ENCODE measurements at regions not wholly inside any gene's neighbourhood (a gene's known extent, or its start where the extent isn't known, plus 50 kb on each side); places are given as distances from the start of the nearest gene placed in this dataset.

DNA sequence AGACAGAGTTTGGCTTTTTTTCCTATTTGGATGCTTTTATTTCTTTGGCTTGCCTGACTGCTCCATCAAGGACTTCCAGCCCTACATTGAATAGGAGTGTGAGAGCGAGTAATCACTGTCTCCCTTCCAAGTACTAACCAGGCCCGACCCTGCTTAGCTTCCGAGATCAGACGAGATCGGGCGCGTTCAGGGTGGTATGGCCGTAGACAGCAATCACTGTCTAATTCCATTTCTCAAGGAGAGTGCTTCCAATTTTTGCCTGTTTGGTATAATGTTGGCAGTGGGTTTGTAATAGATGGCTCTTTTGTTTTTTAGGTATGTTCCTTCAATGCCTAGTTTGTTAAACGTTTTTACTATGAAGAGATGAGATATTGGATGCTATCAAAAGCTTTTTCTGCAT lies 125.0 kb upstream of the PEX5L start:
- ATAC-seq (no peak), DNase-seq (no peak)
- Histone ChIP-seq H3K4me1 (no peaks in the 10 kb centered on the region), H3K27me3 (no peaks in the 10 kb centered on the region), H3K36me3 (no peaks in the 10 kb centered on the region), H3K4me3 (no peak overlapping the region), H3K9me3 (no peaks in the 10 kb centered on the region), H3K27ac (no peak overlapping the region)
- in situ Hi-C loops (cut with MboI; ENCODE audit: low sequenced_read_pairs in 4 of 4) (no loop called here), intact Hi-C loops (cut with DNase I; ENCODE audit: low total_unique reads) (no loop called here)
- TF ChIP-seq POLR2A (IDR thresholded peaks at IDR 0.05) = no peak
- TF ChIP-seq, protein P1, sequence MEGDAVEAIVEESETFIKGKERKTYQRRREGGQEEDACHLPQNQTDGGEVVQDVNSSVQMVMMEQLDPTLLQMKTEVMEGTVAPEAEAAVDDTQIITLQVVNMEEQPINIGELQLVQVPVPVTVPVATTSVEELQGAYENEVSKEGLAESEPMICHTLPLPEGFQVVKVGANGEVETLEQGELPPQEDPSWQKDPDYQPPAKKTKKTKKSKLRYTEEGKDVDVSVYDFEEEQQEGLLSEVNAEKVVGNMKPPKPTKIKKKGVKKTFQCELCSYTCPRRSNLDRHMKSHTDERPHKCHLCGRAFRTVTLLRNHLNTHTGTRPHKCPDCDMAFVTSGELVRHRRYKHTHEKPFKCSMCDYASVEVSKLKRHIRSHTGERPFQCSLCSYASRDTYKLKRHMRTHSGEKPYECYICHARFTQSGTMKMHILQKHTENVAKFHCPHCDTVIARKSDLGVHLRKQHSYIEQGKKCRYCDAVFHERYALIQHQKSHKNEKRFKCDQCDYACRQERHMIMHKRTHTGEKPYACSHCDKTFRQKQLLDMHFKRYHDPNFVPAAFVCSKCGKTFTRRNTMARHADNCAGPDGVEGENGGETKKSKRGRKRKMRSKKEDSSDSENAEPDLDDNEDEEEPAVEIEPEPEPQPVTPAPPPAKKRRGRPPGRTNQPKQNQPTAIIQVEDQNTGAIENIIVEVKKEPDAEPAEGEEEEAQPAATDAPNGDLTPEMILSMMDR (IDR thresholded peaks at IDR 0.05 in 4 of 5, conservative IDR thresholded peaks at IDR 0.05 in 1 of 5) = no peak

DNA sequence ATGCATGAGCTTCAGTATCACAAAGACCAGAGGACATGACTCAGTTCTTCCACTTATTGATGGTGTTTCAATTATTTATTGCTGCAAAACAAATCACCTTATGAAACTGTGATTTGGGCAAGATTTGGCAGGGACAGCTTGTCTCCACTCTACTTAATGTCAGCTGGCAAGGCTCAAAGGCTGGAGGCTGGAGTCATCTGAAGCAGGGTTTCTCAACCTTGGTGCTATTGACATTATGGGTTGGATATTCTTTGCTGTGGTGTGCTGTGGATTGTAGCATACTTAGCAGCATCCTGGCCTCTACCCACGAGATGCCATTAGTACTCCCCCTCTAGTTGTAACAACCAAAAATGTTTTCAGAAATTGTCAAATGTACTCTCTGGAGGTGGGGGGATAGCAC lies 138.8 kb upstream of the PEX5L start:
- Histone ChIP-seq H3K27ac (no peak overlapping the region), H3K36me3 (no peaks in the 10 kb centered on the region), H3K27me3 (no peaks in the 10 kb centered on the region), H3K4me3 (no peak overlapping the region), H3K9me3 (no peaks in the 10 kb centered on the region), H3K4me1 (no peaks in the 10 kb centered on the region)
- ATAC-seq (no peak), DNase-seq (no peak)
- intact Hi-C loops (cut with DNase I; ENCODE audit: low total_unique reads) (no loop called here), in situ Hi-C loops (cut with MboI; ENCODE audit: low sequenced_read_pairs in 4 of 4) (no loop called here)
- TF ChIP-seq, protein P1 (IDR thresholded peaks at IDR 0.05 in 4 of 5, conservative IDR thresholded peaks at IDR 0.05 in 1 of 5) = no peak
- TF ChIP-seq POLR2A (IDR thresholded peaks at IDR 0.05) = no peak

GRCh38 chr3:180176059-180176458 lies 139.3 kb upstream of the PEX5L start:
- in situ Hi-C loops (cut with MboI; ENCODE audit: low sequenced_read_pairs in 4 of 4) (no loop called here), intact Hi-C loops (cut with DNase I; ENCODE audit: low total_unique reads) (no loop called here)
- Histone ChIP-seq H3K27me3 (no peaks in the 10 kb centered on the region), H3K9me3 (no peaks in the 10 kb centered on the region), H3K27ac (no peak overlapping the region), H3K4me1 (no peaks in the 10 kb centered on the region), H3K4me3 (no peak overlapping the region), H3K36me3 (no peaks in the 10 kb centered on the region)
- DNase-seq (no peak), ATAC-seq (no peak)
- TF ChIP-seq POLR2A (IDR thresholded peaks at IDR 0.05) = no peak
- TF ChIP-seq, protein P1 (IDR thresholded peaks at IDR 0.05 in 4 of 5, conservative IDR thresholded peaks at IDR 0.05 in 1 of 5) = no peak

GRCh38 chr3:180177255-180177654 lies 140.5 kb upstream of the PEX5L start:
- ATAC-seq (no peak), DNase-seq (no peak)
- intact Hi-C loops (cut with DNase I; ENCODE audit: low total_unique reads) = no loop called here
- H3K4me3 ChIP-seq = no peak overlapping the region
- no peaks in the 10 kb centered on the region for H3K4me1 ChIP-seq
- H3K36me3 ChIP-seq = no peaks in the 10 kb centered on the region
- TF ChIP-seq POLR2A (IDR thresholded peaks at IDR 0.05) = no peak
- TF ChIP-seq, protein P1 (IDR thresholded peaks at IDR 0.05 in 4 of 5, conservative IDR thresholded peaks at IDR 0.05 in 1 of 5) = no peak
- no peaks in the 10 kb centered on the region for H3K27me3 ChIP-seq
- in situ Hi-C loops (cut with MboI; ENCODE audit: low sequenced_read_pairs in 4 of 4) = no loop called here
- no peak overlapping the region for H3K27ac ChIP-seq
- no peaks in the 10 kb centered on the region for H3K9me3 ChIP-seq

DNA sequence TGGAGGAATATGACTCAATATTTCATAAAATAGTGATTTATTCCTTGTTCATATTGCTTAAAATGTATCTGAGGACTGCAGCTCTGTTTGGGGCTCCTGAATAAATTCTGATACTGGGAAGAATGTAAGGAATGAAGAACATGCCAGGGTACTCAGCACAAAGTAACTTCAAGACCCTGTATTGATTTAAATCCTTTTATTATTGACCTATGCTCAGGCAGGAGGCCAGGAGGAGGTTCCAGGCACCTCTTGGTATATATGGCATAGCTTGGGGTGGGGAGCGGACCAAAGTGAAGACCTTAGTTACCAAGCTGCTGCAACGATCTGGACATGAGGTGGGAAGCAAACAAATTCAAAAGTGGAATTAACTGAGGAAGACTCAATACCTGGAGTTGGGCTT lies 142.8 kb upstream of the PEX5L start:
- ATAC-seq (no peak), DNase-seq (no peak)
- in situ Hi-C loops (cut with MboI; ENCODE audit: low sequenced_read_pairs in 4 of 4) = no loop called here
- Histone ChIP-seq H3K36me3 (no peaks in the 10 kb centered on the region), H3K4me3 (no peak overlapping the region), H3K27ac (no peak overlapping the region), H3K9me3 (no peaks in the 10 kb centered on the region), H3K27me3 (no peaks in the 10 kb centered on the region), H3K4me1 (no peaks in the 10 kb centered on the region)
- TF ChIP-seq, protein P1 (IDR thresholded peaks at IDR 0.05 in 4 of 5, conservative IDR thresholded peaks at IDR 0.05 in 1 of 5) = no peak
- TF ChIP-seq POLR2A (IDR thresholded peaks at IDR 0.05) = no peak
- intact Hi-C loops (cut with DNase I; ENCODE audit: low total_unique reads) = no loop called here
